GDM1 (cell line): ENCODE measurements at regions not wholly inside any gene's neighbourhood (a gene's known extent, or its start where the extent isn't known, plus 50 kb on each side); places are given as distances from the start of the nearest gene placed in this dataset.

ENCODE experiments used
- DNase-seq: peaks from one replicate; lab custom pipeline; 2025; lab: John Stamatoyannopoulos, UW

DNA sequence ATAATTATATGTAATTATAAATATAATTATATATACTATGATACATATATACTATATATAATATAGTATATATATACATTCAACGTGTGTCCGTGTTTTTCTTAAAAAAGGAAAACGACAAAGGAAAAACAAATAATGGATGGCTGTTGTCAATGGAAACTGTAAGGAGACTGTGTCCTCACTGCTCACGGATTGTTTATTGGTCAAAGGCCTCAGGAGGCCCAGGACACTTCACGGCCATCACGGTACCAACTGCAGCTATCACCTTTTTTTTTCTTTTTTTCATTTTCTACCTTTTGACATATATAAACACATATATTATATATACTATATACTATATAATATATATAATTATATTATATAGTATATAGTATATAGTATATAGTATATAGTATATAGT lies 113.4 kb downstream of the SPTSSA start:
- DNase-seq = no peak

DNA sequence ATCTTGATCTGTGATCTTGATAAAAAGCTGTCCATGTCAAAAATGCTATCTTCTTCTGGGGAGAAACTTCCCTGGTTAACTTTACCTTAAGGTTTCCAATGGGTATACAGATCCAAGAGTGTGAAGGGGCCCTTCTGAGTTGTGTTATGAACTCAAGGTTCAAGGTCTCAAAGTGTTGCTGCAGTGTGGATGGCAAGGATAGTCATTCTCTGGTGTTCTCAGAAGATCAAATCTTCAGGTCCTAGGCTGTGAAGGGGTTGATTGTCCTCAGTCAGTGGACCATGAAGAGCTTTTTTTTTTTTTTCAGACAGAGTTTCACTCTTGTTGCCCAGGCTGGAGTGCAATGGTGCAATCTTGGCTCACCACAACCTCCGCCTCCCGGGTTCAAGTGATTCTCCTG lies 114.4 kb downstream of the SPTSSA start:
- no peak for DNase-seq

DNA sequence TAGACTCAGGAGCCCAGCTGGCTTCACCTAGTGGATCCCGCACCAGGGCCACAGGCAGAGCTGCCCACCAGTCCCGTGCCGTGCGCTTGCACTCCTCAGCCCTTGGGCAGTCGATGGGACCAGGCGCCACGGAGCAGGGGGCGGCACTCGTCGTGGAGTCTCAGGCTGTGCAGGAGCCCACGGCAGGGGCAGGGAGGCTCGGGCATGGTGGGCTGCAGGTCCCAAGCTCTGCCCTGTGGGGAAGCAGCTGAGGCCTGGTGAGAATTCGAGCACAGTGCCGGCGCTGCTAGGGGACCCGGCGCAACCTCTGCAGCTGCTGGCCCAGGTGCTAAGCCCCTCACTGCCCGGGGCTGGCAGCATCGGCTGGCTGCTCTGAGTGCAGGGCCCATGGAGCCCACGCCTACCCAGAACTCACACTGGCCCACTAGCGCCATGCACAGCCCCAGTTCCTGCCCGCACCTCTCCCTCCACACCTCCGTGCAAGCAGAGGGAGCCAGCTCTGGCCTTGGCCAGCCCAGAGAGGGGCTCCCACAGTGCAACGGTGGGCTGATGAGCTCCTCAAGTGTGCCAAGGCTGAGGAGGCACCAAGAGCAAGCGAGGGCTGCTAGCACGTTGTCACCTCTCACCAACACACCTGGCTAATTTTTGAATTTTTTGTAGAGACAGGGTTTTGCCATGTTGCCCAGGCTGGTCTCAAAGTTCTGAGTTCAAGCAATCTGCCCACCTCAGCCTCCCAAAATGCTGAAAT lies 116.1 kb downstream of the SPTSSA start:
- no peak for DNase-seq

DNA sequence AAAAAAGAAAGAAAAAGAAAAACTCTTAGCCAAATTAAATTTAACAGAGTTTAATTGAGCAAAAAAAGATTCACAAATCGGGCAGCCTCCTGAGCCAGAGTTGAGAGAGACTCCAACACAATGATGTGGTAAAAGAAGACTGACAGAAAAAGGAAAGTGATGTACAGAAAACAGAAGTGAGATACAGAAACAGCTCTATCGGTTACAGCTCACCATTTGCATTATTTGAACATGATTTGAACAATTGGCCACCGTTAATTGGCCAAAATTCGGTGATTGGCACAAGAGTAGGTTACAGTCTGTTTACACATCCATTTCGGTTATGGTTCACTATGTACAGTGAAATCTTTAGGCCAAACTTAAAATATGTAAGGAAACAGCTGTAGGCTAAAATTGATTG lies 117.7 kb downstream of the SPTSSA start:
- no peak for DNase-seq

DNA sequence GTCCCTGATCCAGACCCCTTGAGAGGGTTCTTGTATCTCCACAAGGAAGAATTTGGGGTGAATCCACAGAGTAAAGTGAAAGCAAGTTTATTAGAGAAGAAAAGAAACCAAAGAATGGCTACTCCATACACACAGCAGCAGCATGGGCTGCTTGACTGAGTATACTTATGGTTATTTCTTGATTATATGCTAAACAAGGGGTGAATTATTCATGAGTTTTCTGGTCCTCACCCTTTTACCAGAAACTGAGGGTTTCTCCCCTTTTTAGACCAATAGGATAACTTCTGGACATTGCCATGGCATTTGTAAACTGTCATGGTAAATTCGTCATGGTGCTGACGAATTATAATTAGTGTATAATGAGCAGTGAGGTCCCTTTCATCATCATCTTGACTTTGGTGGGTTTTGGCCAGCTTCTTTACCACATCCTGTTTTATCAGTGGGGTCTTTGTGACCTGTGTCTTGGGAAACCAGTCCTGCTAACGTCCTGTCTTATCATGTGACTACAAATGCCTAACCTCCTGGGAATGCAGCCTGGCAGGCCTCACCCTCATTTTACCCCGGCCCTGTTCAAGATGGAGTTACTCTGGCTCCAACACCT lies 121.9 kb downstream of the SPTSSA start:
- no peak for DNase-seq

DNA sequence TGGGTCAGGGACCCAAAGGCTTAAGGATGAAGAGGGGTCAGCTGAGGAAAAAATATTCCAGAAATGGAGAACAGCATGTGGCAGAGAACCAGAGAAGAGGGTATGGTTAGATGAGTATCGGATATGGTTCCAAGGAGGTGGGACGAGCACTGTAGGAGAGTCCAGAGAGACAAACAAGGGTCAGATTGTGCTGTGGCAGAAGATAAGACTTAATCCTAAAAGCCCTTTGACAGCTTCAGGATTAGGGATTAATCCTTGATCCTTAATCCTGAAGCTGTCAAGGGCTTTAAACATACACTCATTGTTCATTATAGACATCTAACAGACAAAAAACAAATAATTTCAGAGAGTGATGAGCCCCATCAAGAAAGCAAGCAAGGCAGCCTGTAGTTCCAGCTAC lies 124.0 kb downstream of the SPTSSA start:
- no peak for DNase-seq

DNA sequence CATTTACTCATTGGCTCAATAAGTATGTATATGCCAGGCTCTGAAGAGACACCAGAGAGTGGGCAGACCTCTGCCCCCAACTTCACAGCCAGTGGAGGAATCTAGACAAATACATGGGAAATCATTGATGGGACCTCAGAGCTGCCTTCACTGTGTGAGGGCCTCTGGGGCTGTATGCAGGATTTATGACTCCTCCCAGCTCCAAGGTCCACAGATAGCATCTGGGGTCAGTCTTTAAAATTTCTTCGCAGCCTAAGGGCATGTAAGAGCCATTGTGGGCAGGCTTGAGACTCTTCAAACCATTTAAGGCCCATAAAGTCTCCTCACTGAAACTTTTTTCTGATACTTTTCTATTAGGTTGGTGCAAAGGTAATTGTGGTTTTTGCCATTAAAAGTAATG lies 125.5 kb downstream of the SPTSSA start:
- DNase-seq = no peak

DNA sequence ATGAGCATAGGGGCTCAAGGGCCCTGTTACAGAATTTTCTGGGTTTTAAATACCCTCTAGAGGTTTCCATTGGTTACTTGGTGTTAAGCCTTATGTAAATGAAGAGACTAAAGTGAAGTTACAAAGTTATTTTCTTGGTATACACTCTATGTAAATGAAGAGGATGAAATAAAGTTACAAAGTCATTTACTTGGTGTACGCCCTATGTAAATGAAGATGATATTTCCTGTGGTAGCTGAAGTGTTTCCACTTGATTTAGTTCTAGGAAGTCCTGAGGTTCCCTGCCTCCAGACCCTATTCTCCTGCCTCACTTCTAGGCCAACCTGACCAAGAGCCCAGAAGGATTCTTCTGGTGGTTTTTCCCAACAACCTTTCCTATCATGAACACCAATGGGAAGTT lies 126.1 kb downstream of the SPTSSA start:
- DNase-seq = no peak

DNA sequence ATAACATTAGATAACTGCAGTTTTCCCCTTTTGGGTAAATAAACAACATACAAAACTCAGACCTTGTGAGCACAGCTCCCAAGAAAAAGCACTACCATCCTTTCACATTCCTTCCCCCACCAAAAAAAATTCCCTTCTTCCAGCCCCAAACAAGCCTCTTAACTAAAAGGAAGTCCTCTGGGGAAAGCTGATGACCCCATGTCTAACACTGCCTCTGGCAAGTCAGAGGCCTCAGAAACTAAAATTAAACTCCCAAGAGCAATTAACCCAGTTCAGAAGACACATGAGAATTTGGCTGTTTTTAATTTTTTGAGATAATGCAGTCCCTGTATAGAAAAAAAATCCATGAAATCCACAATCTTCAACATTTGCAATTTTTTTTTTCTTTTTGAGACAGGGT lies 127.7 kb downstream of the SPTSSA start:
- no peak for DNase-seq

DNA sequence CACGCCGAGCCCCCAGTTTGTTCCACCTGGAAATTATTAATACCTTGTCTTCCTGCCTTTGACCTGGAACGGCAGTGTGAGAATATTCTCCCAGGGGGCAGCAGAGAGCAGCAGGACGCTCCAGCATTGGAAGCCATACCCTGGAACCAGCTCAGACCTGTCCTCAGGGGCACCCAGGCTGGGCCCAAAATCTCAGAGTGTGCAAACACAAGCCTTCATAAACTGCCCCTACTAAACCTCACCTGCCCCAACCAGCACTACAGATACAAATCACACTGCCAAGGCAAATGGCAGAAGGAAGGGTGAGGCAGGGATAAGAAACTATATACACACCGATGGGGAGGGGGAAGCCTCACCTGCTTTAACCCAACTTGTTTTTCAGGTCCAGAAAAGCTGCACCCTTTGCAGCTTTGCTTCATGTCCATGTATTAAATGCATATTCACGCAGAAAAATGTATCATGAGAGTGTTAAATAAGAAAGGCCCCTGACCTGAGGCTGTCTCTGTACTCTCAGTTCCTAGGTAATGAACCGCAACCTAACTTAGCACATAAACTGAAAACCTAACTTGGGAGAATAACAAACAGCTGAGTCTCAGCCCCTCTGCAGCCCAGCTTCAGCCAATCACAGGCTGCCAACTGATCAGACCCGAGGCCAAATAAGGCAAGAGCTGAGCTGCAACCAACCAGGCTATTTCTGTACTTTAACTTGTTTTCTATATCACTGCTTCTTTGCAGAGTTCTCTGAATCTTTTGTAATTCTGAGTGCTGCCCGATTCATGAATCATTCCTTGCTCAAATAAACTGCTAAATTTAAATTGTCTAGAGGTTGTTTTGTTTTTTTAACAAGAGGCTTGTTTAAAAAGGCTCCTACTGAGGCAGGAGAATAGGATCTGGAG lies 130.1 kb downstream of the SPTSSA start:
- peak; percentile 17 for DNase-seq

DNA sequence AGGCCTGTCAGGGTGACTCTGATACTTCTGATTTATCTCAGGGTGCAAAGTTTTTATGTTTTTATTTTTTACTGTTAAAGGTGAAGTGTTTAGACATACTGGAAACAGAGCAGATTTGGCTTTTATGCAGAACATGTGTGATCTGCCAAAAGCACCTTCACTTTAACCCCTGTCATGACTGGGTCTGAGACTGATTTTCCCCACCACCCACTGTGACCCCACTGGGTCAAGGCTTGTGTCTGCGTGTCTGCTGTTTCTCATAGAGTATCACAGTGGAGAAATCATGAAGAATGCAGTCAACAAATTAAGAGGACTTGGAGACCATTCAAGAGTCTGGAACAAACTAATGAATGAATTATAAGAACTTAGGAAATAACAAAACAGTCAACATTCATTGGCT lies 131.2 kb downstream of the SPTSSA start:
- no peak for DNase-seq

DNA sequence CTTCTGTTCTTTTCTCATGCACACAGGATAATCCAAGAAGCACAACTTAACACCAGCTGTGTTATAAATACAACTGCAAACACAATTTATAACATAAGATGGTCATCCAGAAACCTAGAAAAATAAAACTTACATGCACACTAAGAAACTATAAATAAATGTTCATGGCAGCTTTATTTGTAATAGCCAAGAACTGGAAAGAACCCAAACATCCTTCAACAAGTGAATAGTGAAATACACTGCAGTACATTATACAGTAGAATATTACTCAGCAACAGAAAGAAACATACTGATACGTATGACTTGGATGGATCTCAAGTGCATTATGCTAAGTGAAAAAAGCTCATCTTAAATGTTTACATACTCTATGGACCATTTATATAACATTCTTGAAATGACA lies 132.7 kb downstream of the SPTSSA start:
- no peak for DNase-seq

DNA sequence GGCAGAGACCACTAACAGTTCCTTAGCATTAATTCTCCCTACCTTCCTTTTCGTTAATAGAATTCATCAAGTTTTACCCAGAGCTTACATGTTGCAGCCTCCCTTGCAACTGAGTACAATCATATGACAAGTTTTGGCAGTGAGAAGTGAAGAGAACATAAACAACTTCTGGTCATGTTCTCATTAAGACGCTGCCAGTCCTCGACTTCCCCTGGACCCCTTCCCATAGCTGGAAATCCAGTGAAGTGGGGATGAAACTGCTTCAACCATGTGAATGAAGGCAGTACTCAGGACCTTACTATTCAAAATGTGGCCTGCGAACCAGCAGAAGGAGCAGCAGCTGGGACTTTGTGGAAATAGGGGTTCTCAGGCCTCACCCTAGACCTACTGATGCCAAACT lies 133.9 kb downstream of the SPTSSA start:
- no peak for DNase-seq

DNA sequence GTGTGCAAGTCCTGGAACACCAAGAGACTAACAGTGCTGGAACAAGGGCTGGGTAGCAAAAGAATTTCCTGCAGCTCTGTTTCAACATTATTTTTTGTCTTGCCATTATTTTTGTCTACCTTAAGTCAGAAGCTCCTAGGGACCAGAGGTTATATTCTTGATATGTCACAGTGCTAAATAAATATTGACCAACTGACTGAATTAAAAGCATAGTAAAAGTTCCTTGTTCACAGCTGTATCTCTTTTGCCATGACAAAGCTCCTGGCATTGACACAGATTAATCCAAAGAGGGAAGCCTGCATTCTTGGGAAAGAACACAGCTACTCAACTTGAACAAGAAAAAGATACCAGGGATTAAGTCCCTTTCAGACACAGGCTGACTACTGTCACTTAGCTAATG lies 136.5 kb downstream of the SPTSSA start:
- no peak for DNase-seq

DNA sequence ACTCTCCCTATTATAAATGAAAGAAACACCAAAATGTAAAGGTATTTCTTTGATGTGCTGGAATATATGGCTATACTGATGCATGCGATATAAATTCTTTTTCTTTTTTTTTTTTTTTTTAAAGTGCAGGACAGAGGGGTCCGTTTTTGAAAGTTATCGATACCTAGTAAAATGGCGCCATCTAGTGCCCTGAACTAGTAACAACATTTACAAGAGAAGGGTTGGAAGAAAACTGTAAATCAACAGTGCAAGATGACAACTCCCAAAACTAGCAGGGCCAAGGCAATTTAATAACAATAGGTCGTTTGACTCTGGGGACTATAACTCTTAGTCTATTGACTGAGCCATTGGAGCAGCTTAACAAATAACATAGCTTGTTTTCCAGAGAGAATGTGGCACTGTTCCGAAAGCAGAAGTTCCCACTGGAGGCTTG lies 137.7 kb downstream of the SPTSSA start:
- no peak for DNase-seq

DNA sequence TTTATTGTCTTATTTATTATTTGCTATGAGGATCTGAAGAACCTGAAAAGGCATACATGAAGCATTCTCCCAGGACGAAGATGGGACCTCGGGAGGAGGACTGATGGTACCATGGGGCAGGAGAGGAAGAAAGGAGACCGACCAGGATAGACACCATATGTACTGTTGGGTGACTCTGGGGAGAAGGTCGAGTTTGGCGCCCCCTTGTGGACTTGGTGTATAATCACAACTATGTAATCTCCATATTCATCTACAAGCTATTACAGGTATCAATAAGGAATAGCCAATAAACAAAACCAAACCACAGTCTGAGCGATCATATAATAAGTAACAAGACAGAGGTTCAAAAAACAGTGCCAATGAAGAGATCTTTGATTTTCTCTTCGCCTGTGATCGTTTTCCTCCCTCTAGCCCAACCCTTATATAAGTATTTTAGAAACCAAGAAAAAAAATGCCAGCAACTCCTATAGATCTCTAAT lies 139.1 kb downstream of the SPTSSA start:
- DNase-seq = no peak

DNA sequence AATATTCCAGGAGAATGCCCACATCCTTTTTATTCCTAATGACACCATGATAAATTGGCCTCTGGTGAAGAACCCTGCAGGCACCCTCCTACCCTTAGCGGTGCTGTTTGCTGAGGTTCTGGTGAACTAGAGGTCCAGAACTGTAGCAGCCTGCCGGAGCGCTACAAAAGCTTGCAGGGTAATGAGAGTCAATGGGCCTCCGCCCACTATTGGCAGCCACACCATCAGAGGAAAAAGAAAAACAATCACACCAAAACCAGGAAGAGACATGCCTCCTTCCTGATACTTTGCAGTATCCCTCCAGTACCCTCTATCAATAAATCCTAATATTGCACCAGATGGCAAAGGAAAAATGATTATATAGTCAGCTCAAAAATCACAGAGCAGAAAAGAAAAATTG lies 142.9 kb downstream of the SPTSSA start:
- DNase-seq = no peak

DNA sequence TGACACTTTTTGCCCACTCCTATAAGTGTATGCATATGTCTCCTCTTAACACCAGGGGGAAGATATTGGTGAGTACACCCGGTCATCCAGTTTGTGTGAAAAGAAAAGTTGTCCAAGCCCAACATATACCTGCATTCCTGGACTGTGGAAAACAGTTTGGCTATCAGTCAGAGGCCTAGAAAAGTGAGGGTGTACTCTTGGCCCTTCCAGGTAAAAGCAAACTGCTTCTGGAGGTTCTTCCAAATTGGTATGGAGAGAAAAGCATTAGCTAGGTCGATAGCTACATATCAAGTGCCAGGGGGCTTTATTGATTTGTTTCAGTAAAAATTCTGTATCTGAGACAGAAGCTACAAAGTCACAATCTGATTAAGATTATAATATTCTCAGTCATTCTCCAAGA lies 144.0 kb downstream of the SPTSSA start:
- DNase-seq = no peak

DNA sequence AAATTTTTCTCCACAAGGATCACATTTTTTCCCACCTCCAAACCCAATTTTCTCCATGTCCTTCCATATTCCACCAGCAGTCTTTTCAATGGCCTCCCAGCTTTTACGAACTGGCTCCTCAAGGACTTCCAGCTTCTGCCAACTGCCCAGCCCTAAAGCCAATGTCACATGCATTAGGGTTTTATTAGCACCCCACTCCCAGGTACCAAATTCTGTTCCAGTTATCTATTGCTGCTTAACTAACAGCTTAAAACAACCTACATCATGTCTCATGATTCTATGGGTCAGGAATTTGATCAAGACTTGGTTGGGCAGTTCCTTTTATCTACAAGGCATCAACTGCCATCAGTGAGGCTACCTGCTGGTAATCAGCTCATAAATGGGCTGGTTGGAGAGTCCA lies 151.3 kb downstream of the SPTSSA start:
- no peak for DNase-seq

DNA sequence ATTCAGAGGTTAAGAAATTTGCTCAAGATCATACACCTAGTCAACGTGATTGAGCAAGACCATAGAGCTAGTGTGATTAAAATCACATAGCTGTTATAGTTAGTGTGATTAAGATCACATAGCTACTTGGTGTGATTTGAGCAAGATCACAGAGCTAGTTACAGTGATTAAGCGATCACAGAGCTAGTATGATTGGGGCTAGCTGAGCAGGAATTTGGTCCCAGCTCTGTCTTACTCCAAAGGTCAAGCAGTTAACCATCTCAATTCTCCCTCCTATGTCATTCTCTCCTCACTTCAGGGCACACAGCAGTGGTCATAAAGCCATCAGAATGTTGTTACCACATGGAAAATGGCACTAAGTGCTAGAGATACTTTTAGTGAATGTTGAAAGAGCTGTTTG lies 158.2 kb downstream of the SPTSSA start:
- DNase-seq = no peak

DNA sequence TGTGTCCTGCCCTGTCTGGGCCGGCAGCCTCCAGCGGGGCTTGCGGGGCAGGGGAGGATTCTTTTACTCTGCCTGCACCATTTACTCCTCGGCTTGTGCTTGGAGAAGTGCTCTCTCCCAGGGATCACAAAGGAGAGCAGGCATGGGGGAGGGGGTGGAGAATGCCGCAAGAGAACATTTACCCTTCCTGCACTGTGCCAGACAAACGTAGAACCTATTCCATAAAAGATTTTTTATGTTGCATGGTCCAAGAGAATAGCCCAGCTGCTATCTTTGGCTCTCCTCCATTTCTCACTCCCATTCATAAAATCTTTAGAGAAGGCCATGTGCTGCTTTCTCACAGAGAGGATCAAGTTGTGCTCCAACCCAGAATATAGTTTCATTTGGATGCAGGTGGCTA lies 159.4 kb downstream of the SPTSSA start:
- no peak for DNase-seq

DNA sequence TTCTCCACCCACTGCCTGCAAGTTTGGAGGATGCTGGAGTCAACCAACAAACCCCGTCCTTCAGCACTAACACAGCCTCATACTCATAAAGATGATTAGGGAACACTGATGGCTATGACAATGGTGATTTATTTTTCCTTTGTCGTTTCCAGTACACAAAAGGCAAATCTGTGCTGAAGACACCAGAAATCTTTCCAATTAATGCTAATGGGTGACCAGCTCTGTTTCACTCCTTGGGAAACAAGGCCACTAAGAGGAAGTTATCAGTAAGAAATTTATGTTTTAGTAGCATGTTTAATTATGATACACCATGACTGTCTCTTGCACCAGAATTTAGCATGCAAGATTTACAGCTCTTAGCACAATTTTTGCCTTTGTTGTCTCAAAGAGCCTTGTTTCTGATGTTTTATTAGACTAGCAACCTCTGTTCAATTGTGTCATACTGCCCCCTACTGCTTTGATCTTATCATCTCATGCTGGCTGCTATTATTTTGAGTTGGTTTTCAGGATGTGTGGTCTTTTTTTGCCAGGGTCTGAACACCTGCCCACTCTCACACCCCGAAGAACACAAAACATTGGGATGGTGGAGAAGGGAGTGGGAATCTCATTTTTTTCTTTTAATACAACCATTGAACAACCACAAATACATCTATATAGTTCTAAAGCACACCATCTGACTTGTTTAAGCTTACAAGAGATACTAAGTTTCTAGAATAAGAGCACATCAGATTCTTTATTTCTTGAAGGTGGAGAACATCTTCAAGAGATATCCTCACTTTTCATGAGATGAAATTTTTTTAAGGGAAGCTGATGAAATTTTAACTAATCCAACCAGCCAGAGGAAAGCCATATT lies 160.9 kb downstream of the SPTSSA start:
- peak; percentile 13 for DNase-seq
